ENCODE measurements at regions not wholly inside any gene's neighbourhood (a gene's known extent, or its start where the extent isn't known, plus 50 kb on each side); places are given as distances from the start of the nearest gene placed in this dataset.

DNA sequence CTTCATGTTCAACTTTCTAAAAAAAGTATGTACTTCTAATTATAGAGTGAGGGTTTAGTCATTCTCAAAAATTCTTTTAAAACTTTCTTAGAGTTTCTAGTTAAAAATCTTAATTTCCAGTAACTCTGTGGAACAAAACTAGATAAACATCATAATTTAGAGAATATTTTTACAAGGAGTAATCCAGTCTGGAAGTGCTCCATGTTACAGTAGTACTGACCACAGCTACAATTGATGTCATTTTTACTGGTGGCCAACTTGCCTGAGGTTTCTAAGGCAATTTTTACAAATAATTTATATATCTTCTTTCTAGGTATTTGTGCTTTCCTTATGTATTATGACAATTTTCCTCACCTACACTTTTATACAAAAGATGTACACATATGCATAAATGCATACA, 490.4 kb downstream of the CENPC start:
- no peak overlapping the region for H3K27ac ChIP-seq
- no peaks in the 10 kb centered on the region for H3K36me3 ChIP-seq
- no peaks in the 10 kb centered on the region for H3K4me1 ChIP-seq (ENCODE audit: control insufficient read depth in 1 of 2, insufficient read depth in 1 of 2, low read depth in 1 of 2, low read length in 1 of 2)
- no peaks in the 10 kb centered on the region for H3K27me3 ChIP-seq
- no peaks in the 10 kb centered on the region for H3K9me3 ChIP-seq
- H3K4me3 ChIP-seq (ENCODE audit: low read depth in 1 of 2, low read length in 1 of 2), result no peak overlapping the region
- TF ChIP-seq, protein P1, sequence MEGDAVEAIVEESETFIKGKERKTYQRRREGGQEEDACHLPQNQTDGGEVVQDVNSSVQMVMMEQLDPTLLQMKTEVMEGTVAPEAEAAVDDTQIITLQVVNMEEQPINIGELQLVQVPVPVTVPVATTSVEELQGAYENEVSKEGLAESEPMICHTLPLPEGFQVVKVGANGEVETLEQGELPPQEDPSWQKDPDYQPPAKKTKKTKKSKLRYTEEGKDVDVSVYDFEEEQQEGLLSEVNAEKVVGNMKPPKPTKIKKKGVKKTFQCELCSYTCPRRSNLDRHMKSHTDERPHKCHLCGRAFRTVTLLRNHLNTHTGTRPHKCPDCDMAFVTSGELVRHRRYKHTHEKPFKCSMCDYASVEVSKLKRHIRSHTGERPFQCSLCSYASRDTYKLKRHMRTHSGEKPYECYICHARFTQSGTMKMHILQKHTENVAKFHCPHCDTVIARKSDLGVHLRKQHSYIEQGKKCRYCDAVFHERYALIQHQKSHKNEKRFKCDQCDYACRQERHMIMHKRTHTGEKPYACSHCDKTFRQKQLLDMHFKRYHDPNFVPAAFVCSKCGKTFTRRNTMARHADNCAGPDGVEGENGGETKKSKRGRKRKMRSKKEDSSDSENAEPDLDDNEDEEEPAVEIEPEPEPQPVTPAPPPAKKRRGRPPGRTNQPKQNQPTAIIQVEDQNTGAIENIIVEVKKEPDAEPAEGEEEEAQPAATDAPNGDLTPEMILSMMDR (IDR thresholded peaks at IDR 0.05), result no peak

DNA sequence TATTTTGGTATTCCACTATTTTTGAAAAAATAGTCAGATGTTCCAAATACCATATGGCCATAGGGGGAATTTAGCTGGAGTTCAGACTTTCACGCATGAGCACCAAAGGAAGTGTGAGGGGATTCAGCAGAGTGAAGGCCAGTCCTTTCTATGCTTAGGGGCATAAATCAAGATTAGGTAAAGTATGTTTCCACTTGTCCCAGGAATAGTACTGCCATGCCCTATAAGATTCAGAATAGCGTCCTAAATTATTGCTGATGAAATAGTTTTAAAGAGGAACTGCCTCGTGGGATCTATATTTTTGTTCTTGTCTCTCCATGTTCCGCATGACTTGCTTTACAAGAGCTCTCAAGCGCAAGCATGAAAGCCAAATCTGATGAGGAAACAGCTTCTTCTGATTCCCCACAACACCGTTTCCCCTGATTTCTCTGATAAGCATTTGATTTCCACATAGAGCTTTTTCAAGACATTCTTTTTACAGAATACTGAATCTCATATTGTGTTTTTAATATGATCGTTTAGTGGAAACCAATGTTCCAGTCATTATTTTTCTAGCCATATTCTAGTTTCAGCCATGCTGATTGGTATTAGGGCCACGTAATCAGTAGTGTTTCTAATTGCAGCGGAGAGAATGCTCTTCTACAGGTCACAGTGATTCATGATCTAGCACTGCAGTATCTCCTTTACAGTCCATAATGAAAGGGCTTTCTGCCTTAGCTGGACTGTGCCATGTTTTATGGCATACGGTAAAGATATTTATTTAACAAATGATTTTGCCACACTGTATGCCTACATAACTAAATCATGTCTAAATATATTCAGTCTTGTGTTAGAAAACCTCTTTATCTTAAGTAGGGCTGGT, 492.3 kb downstream of the CENPC start:
- no peaks in the 10 kb centered on the region for H3K36me3 ChIP-seq
- H3K4me3 ChIP-seq (ENCODE audit: low read depth in 1 of 2, low read length in 1 of 2), result no peak overlapping the region
- no peaks in the 10 kb centered on the region for H3K9me3 ChIP-seq
- H3K27me3 ChIP-seq, result no peaks in the 10 kb centered on the region
- H3K27ac ChIP-seq, result no peak overlapping the region
- H3K4me1 ChIP-seq (ENCODE audit: control insufficient read depth in 1 of 2, insufficient read depth in 1 of 2, low read depth in 1 of 2, low read length in 1 of 2), result no peaks in the 10 kb centered on the region
- TF ChIP-seq, protein P1 (IDR thresholded peaks at IDR 0.05), result no peak

DNA sequence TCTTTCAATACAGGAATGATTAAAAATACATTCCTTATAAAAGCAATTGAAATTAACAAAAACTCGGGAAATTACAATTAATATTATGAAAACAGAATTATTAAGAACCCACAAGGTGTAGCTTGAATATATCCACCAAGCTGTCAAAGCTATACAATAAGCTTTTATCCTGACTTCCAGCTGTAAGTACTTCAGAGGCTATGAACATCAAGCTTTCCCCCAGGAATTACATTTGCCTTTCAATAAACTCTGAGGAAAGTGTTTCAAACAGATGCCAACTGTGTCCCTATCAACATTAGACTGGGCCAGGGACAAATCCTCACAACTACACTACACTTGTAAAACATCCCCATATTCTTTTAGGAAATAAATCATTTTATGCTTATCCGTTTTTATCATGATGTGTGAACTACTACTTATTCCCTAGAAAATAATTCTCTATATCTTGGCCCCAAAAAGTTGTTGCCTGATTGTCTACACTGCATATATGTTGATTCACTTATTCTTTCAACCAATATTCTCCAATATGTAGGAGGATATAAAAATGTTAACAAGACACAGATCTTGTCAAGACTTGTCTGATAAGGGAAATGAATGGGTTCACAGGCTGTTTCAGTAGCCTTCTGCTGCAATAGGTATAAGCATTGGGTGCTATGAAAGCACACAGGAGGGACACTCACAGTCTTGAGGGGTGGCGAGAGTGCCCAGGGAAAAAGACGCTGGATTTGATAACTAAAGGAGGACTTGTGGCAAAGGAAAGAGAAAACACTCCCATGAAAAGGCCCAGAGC, 494.1 kb downstream of the CENPC start:
- TF ChIP-seq, protein P1 (IDR thresholded peaks at IDR 0.05), result no peak
- no peaks in the 10 kb centered on the region for H3K27me3 ChIP-seq
- H3K27ac ChIP-seq, result no peak overlapping the region
- H3K36me3 ChIP-seq, result no peaks in the 10 kb centered on the region
- no peaks in the 10 kb centered on the region for H3K9me3 ChIP-seq
- H3K4me1 ChIP-seq (ENCODE audit: control insufficient read depth in 1 of 2, insufficient read depth in 1 of 2, low read depth in 1 of 2, low read length in 1 of 2), result no peaks in the 10 kb centered on the region
- no peak overlapping the region for H3K4me3 ChIP-seq (ENCODE audit: low read depth in 1 of 2, low read length in 1 of 2)

GRCh38 chr4:67049446-67049845, 495.9 kb downstream of the CENPC start:
- H3K27me3 ChIP-seq, result no peaks in the 10 kb centered on the region

DNA sequence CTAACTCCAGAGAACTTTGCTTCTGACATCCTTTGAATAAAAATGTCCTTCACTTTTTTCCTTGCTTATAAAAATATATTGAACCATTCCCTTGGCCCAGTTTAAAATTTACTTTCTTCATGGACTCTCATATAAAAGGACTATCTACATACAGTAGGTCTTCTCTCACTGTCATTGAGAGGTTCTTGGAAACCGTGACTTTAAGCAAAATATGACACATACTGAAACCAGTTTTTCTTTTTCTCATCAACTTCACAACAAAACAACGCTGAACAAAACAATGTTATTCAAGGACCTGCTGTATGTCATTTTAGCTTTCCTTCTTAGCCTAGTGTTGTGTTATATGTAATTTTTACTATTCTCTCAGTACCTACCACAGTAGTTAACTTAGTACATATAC, 496.8 kb downstream of the CENPC start:
- TF ChIP-seq, protein P1 (IDR thresholded peaks at IDR 0.05), result no peak
- H3K4me1 ChIP-seq (ENCODE audit: control insufficient read depth in 1 of 2, insufficient read depth in 1 of 2, low read depth in 1 of 2, low read length in 1 of 2), result no peaks in the 10 kb centered on the region
- no peak overlapping the region for H3K4me3 ChIP-seq (ENCODE audit: low read depth in 1 of 2, low read length in 1 of 2)
- no peaks in the 10 kb centered on the region for H3K9me3 ChIP-seq
- H3K27me3 ChIP-seq, result no peaks in the 10 kb centered on the region
- H3K27ac ChIP-seq, result no peak overlapping the region
- no peaks in the 10 kb centered on the region for H3K36me3 ChIP-seq

More at GRCh38 chr4:67049446-67049845, 495.9 kb downstream of the CENPC start:
- Histone ChIP-seq H3K4me1 (ENCODE audit: control insufficient read depth in 1 of 2, insufficient read depth in 1 of 2, low read depth in 1 of 2, low read length in 1 of 2) (no peaks in the 10 kb centered on the region), H3K9me3 (no peaks in the 10 kb centered on the region), H3K4me3 (ENCODE audit: low read depth in 1 of 2, low read length in 1 of 2) (no peak overlapping the region), H3K36me3 (no peaks in the 10 kb centered on the region), H3K27ac (no peak overlapping the region)
- TF ChIP-seq, protein P1 (IDR thresholded peaks at IDR 0.05), result no peak
